GM21723 (cell line): ENCODE measurements at regions not wholly inside any gene's neighbourhood (a gene's known extent, or its start where the extent isn't known, plus 50 kb on each side); places are given as distances from the start of the nearest gene placed in this dataset.

Source experiments
- ATAC-seq: cut with Tn5 transposase; IDR thresholded peaks from one replicate; pipeline ENCODE4 v1.9.1; 2021; ENCODE audit warnings: mild to moderate bottlenecking, moderate library complexity; ENCODE audit not compliant: unreplicated experiment

- no peak for ATAC-seq
Measured at GRCh38 chr7:41755096-41755495, 52.2 kb upstream of the INHBA start.

GRCh38 chr7:41754046-41754445 lies 51.2 kb upstream of the INHBA start:
- ATAC-seq: no peak
